H1 (cell line): ENCODE measurements at regions not wholly inside any gene's neighbourhood (a gene's known extent, or its start where the extent isn't known, plus 50 kb on each side); places are given as distances from the start of the nearest gene placed in this dataset.

ENCODE experiments used
- EP300 ChIP-seq, 2 experiments: IDR thresholded peaks; 1 replicate in 1 of 2; 2 replicates in 1 of 2; pipeline ENCODE4 v1.6.1; 2011 to 2012; ENCODE audit warnings: low read depth in 2 of 2, low read length in 2 of 2, mild to moderate bottlenecking in 2 of 2, borderline replicate concordance in 1 of 2, inconsistent platforms in 1 of 2, moderate library complexity in 1 of 2
- SIRT6 ChIP-seq: IDR thresholded peaks from one replicate; pipeline ENCODE4 v1.7.1; 2012; ENCODE audit warnings: low read length, inconsistent platforms

GRCh38 chr10:130844310-130844709 is 467.2 kb downstream of the TCERG1L start (continued):
- TF ChIP-seq EP300 (IDR thresholded peaks at IDR 0.05; ENCODE audit: borderline replicate concordance in 1 of 2, low read depth in 2 of 2, low read length in 2 of 2), result no peak
- no peak for TF ChIP-seq SIRT6
